ENCODE measurements at regions not wholly inside any gene's neighbourhood (a gene's known extent, or its start where the extent isn't known, plus 50 kb on each side); places are given as distances from the start of the nearest gene placed in this dataset.
"Not testable (repeated sequence)": the region's sequence is repeated elsewhere in the genome, so short reads cannot be mapped to it uniquely, and the experiment has no call there.

DNA sequence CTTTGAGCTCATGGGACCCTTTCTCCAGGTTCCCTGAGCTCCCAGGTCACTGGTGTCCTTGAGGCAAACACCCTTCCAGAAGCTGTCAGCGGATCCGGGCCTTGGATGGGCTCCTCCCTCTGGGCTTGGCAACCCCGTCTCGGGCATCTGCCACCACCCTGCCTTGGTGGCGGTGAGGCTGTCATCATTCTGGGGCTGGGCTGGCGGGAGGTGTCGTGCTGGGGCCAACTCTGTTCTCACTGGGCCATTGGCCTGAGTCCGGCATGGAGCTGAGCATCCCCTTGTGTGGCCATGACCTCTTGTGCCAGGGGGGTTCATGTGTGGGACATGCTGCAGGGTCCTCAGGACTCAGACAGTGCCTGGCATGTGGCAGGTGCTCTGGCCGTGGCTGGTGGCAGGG, 197.6 kb downstream of the LAT start:
- no peak for DNase-seq

DNA sequence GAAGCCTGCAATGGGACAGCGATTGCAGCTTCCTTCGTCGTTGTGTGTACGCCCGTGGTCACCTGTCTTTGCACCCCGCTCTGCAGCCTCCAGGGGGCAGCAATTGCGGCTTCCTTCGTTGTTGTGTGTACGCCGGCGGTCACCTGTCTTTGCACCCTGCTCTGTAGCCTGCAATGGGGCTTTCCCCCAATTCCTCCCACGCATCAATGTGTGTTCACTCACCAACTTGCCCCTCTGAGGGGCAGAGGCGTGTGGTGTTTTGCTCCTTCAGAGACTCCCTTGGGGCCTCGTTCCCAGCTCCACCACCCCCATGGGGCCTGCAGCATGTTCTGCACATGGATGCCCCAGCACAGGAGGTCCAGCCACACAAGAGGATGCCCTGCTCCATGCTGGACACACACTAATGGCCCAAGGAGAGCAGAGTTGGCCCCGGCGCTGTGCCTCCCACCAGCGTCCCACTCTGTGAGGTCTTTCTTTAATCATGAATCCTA, 197.1 kb downstream of the LAT start:
- not testable (repeated sequence) for DNase-seq

DNA sequence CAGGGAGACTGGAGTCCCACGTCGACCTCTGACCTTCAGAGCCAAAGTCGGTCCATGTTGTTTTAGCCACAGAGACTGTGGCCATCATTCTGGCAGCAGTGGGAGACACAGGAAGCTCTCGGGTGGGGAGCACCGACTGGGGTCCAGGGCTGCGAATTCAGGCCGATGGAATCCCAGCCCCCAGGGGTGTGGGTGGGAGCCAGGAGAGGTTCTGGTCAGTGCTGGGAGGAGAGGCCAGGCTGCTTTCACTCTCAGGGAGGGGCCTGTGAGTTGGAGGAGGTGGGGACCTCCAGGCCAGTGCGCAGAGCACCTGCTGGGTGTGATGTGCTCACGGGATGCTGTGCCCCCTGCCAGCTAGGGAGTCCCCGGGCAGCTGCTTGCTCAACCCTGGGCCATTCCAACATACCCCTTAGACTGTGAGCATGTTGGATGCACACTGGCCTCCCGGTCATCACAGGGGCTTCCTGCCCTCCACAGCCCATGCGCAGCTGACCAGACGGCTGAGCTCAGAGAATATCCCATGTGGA, 196.5 kb downstream of the LAT start:
- not testable (repeated sequence) for DNase-seq

DNA sequence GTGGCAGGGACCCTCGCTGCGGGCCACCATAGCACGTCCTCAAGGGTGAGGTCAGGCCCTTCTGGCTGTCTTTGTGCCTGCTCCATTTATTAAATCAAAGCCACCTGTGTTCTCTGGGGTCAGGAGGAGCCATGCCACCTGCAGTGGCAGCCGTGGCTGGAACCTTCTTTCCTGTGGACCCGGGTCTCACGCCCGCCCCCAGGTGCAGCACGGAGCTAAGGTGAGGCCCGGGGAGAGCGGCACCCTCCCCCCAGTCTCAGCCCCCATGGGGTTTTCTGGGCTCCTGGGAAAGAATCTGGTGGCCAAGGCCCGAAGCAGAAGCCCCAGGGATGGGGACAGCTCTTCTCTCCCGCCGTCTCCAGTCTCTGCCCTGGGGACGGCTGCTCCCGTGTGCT, 195.4 kb downstream of the LAT start:
- DNase-seq, result not testable (repeated sequence)

DNA sequence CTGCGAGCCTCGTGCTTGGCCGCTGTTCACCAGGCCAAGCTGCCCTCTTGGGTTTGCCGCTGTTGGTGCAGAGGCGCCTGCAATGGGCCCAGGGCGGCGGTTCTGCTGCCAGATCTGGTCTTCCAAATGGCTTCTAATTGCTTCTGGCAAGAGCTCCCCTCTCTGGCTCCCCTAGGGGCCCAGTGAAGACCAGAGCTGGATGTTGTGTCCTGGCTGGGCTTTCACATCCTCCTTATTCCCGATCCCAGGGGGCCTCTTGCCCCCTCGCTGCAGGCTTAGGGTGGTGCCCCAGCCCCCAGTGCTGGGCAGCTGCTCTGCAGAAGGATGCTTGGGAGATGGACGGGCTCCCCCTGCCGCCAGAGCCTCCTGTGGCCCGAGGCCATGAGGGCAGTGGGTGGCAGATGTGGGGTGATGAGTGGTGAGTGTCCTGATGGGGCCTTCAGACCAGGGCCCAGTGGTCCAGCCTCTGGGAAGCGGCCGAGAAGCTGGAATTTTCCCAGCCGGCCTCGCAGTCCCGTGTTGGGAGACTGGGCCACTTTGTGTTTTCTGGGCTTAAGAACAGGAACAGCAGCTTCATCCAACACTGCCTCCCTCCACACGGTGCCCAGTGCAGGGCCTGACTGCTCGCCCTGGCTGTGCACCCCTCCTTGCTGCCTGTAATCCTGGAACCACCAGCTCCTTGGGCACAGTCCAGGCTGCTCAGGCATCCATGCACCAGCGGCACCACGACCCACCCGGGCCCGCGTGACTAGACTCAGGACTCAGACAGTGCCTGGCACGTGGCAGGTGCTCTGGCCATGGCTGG, 194.8 kb downstream of the LAT start:
- not testable (repeated sequence) for DNase-seq

DNA sequence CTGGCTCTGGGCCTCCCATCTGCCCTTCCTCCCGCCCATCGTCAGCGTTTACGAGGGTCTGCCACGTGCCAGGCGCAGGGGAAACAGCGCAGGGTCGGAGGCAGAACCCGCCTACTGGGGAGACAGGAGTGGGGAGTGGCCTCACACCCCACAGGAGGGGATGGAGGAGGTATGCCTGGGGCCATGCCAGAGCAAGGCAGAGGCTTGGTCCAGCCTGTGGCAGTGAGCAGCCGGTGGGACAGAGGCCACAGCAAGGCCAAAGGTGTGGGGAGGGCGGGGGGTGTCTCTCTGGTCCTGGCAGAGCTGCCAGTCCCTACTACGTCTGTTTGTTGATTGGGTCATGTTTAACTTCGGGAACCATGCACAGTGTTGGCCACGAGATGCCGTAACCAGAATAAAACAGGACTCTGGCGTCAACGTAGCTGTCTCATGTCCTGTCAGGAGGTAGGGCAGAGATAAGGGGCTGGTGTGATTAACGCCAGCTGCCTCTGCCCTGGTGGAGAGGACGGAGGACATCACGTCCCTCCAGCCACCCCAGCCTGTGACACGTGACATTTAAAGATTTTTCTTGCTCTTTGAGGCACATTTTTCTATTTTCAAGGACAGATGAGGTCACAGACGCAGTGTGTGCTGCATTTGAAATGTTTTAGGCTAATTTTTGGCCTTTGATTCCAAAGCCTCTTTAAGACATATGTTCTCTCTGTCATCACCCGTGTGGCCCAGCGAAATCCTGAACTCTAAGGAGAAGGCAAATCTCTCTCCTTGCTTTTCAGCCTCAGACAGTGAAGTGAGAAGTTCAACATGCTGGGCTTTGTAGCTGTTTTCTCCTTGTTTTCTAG, 193.3 kb downstream of the LAT start:
- DNase-seq, result not testable (repeated sequence)

DNA sequence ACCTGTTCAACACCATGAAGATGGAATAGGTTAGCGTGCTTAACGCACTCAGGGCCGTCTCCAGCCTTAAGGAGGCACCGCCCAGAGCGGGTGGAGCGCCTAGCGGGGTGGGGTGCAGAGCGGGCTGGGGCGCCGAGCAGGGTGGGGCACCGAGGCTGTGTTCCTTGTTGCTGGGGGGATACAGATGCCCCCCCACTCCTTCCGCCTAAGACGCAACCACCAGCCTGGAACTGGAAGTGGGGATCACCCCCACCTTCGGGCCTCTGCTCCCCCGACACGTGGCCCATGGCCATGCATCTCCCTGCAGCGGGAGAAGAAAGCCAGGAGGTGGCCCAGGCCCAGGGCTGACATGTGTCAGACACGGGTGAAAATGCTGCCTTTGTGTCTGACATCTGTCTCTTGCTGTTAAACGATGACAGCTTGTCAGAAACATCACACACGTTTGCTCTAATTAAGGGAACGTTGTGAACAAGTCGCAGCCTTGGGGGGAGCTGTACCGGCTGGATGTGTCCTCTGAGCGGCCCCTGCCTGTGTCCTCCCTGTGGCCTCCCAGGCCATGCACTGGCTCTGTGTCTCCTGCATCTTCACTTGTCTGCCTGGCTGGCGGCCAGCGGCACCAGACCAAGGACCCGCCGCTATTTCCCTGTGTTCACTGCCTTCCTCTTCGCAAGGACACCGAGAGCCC, 192.5 kb downstream of the LAT start:
- DNase-seq, result not testable (repeated sequence)

DNA sequence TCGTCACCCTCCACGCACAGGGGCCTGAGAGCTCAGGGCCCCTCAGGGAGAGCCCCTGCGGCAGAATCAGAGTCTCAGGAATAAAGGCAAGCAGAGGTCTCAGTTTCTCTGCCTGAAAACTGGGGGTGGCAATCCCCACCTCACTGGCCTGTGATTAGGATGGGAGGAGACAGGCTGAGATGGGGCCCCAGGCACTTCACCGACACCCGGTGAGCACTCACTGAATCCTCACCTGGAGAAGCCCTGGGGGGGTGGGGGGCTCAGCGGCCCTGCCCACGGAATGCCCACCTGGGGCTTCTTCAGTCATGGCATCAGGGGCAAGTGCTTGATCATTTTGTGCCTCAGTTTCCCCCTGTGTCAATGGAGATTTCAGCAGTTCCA, 192.0 kb downstream of the LAT start:
- DNase-seq, result not testable (repeated sequence)

DNA sequence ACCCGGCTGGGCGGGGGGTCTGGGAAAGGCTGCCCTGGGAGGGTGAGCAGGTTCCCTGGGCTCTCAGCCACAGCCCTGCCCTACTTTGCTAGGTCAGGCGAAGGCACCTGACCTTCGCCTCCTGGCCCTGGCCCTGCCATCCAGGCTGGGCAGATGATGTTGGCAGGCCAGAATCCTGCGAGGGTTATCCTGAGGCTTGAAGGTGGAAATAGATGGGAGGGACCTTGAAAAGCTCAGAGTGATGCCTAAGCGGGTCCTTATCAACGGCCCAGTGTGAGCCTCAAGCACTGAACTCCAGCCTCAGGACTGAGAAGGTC, 191.3 kb downstream of the LAT start:
- not testable (repeated sequence) for DNase-seq

DNA sequence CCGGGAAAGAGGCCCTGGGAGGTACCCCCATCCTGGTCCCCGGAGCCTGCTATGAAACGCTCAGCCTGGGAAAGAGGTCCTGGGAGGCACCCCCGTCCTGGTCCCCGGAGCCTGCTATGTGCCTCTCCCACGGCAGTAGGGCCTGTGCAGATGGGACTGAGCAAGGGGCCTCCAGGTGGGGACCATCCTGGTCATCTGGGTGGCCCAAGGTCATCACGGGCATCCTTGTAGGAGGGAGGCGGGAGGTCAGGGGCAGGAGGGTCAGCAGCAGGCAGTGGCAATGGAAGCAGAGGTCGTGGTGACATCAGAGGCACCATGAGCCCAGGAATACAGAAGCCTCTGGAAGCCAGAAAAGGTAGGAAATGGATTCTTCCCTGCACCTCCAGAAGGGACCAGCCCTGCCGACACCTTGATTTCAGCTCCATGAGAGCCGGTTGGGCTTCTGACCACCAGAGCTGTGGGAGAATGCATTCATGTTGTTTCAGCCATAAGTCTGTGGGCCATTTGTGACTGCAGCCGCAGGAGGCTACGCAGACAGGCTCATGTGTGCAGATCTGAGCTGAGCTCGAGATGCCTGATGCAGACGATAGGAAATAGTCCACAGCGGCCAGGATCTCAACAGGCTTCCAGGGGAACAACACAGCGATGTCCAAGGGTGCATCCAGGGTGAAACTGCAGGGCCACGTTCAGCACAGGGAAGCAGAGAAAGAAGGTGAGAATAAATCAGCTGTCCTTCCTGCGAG, 190.7 kb downstream of the LAT start:
- DNase-seq, result not testable (repeated sequence)

DNA sequence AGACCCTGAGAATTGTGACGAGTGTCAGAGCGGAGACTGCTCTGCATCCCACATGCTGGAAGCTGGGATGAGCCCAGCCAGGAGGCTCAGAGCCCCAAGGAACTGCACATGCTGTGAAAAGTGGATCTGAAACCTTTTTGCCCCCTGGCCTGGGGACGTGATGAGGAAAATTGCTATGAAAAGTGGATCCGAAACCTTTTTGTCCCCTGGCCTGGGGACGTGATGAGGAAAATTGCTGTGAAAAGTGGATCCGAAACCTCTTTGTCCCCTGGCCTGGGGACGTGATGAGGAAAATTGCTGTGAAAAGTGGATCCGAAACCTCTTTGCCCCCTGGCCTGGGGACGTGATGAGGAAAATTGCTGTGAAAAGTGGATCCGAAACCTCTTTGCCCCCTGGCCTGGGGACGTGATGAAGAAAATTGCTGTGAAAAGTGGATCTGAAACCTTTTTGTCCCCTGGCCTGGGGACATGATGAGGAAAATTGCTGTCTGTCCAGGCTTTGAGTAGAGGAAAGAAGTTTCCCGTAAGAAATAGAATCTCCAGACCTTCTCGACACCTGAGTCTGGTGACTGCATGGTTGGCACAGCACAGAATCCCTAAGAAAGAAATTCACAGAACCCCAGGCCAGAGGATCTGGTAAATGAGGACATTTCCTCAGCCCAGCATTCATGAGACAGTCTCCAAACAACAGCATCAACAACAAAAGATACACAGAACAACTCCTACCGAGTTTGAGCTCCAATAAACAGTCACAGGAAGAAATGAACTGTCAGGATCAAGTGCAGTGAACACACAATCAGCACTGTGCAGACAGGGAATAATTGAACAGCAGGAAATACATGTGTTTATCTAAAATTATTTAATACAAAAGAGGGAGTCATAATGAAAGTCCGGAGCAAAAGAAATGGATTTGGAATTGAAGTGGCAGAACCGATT, 188.8 kb downstream of the LAT start:
- not testable (repeated sequence) for DNase-seq

DNA sequence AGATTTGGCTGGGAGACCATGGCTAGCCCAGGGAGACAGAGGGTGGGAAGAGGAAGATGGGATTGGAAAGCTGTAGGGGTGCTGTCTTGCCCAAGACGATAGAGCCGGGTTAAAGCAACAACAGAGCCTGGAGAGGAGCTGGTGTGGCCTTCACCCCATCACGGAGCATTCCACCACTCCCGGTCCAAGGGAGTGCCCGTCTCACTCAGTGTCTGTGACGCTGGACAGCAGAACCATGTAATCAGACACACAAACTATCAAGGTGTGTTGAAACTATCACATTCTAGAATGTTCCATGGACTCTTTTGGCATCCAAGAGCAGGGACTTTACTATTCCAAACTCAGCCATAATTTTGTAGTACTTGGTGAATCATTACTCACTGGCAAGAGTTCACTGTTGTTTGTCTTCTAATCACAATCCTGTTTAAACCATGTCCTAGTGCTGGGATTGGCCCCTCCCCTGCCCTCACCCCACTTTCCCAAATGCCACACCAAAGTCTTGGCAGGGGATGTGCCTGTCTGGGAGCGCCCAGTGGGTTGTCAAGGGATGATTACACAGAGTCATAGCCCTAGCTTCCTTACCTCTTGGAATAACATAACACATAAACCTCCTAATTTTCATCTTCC, 187.4 kb downstream of the LAT start:
- DNase-seq, result not testable (repeated sequence)

DNA sequence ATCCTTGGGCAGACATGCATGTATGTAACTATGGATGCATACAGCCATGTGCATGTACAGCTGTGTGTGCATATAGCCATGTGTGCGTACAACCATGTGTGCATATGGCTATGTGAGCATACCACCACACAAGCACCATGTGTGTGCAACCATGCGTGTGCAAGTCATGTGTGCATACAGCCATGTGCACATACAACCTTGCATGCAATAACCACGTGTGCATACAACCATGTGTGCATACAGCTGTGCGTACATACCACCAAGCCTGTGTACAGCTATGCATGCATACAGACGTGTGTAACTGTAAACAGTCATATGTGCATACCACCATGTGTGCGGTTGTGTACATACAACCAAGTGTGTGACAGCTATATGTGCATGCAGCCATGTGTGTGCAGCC, 186.4 kb downstream of the LAT start:
- not testable (repeated sequence) for DNase-seq

DNA sequence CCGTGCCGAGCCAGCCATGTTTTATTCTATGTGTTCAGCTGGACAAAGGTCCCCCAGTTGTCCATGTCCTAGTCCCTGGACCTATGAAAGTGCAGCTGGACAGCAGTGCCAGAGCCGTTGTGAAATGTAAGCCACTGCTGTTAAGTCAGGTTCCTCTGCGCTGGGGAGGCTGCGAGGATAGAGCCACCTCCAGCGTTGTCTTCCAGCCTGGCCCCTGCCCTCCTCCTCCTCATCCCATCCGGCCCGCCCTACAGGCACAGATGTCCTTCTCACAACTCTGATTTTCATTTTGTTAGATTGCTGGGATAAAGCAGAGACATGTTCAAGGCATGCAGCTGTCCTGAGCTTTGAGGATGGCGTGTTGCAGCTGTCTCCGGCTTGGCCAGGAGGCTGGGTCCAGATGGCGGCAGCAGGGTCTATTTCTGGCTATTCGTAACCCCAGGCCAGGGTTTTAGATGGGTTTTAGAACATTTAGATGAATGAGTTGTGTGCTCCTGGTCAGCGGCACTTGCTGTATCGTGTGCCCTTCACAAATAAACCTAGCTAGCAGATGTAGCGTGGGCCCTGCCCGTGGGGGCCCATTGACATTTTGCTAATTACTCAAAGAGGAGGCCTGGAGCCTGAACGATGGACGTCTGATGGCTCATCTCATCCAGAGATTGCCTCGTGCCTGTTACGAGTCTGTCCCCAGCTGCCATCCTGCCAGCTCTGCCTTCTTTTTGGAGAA, 185.7 kb downstream of the LAT start:
- DNase-seq, result not testable (repeated sequence)

DNA sequence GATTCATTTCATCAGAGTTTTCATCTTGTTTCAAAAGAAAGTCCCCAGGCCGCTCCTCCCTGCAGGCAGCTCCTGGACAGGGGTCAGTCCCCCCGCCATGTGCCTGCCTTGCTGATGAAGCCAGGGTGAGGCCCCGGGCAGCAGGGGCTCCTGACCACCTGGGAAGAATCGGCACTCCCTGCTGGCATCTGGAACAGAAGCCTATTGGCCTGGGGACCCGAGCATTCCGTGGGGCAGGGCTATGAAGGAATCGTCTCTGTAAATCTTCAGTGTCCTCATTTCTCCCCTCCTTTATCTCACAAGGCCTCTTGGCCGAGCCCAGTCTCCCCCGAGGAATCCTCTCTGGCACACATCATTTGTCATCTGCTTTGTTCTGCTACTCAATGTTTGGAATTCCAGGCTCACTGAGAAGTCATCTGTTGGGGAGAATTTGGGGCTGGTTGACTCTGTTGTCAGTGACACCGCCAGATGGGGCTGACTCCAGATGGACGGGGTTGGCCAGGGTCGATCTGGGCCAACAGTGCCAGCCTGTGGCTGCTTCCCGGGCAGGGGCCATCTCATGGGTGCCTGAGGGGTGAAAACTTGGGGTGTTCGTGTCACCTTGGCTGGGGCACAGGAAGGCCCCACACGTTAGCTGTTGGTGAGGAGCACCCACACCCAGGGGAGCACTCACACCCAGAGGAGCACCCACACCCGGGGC, 184.6 kb downstream of the LAT start:
- not testable (repeated sequence) for DNase-seq

DNA sequence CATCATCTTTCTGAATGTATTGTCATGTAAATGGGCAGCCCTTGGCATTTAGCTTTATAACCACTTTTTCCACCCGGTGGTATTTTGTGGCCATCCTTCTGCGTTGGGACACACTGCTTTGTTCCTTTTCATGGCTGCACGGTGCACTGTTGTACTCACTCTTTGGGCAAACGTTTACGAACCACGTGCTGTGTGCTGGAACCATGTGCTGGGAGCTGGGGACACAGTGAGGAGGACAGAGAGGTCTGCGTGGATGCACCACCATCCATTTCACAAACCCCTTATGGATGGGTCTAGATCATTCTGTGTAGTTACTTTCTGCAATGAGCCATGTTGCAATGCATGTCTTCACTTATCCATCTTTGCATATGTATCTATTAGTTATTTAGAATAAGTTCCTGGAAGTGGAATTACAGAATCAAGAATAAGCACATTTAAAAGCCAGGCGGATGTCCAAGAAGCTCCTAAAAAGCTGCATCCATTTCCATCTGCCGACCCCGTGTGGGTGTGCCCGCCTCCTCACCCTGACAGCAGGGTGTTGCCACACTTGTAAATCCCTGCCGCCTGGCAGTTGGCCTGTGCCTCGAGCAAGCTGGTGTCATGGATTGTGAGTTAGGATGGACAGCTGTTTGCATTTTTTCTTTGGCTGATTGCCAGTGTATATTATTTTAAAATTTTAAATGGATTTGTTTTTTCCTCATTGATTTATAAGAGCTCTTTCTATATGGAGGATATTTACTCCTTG, 183.8 kb downstream of the LAT start:
- DNase-seq, result not testable (repeated sequence)

DNA sequence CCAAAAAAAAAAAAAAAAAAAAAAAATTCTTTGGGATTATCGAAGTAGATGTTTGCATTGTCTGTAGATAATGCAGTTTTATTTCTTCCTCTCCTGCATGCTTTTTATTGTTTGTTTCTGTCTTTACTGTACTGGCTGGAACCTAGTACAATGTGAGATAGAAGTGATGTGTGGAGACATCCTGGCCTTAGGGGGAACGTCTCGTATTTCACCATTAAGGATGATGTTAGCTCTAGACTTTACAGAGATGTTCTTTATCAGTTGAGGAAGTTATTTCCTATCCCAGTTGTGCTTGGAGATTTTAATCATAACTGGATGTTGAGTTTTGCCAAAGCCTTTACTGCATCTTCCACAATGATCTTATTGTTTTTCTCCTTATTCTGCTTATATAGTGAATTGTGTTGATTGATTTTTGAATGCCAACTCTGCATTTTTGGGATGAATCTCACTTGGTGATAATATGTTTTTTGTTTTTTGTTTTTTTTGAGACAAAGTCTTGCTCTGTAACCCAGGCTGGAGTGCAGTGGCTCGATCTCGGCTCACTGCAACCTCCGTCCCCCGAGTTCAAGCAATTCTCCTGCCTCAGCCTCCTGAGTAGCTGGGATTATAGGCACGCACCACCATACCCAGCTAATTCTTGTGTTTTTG, 179.7 kb downstream of the LAT start:
- DNase-seq, result not testable (repeated sequence)

DNA sequence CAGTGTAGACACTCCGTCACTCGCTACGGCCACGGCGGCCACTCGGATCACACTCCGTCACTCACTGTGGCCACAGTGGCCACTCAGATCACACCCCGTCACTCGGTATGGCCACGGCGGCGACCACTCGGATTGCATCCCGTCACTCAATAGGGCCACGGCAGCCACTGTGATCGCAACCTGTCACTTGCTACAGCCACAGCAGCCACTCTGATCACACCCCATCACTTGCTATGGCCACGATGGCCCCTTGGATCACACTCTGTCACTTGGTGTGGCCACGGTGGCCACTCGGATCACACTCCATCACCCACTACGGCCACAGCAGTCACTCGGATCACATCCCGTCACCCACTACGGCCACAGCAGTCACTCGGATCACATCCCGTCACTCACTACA, 175.3 kb downstream of the LAT start:
- not testable (repeated sequence) for DNase-seq

Measured in right kidney (tissue), 1 donor.